ENCODE measurements at regions not wholly inside any gene's neighbourhood (a gene's known extent, or its start where the extent isn't known, plus 50 kb on each side); places are given as distances from the start of the nearest gene placed in this dataset.

DNA sequence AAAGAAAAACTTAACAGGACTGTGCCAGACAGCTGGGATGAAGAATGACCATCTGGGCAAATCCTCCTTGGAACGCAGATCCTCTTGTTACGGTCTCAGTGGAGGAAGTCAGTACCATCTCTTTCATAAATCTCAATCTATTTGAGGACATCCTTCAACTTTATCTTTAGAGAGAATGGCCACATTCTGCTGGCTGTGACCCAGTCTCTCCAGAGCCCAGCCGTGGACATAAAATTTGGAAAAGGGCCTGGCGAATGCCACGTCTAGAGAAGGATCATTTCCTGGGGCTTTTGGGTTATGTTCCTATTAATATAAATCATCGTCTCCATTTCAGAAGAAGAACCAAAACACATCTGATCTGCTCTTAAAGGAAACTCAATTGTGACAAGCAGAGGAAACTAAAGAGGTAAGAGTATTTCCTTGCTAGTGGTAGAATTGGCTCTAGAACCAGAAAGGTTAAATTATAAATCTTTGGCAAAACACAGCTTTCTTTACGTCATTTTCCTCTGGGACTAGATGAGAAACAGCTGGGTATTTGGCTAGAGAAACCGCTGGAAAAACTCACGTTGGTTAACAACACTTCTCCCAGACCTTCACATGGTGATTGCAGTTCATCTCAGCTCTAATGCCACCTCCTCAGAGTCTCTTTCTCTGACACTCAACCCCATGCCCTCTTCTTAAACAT lies 164.7 kb downstream of the CHIC2 start:
- TF ChIP-seq, protein P1, sequence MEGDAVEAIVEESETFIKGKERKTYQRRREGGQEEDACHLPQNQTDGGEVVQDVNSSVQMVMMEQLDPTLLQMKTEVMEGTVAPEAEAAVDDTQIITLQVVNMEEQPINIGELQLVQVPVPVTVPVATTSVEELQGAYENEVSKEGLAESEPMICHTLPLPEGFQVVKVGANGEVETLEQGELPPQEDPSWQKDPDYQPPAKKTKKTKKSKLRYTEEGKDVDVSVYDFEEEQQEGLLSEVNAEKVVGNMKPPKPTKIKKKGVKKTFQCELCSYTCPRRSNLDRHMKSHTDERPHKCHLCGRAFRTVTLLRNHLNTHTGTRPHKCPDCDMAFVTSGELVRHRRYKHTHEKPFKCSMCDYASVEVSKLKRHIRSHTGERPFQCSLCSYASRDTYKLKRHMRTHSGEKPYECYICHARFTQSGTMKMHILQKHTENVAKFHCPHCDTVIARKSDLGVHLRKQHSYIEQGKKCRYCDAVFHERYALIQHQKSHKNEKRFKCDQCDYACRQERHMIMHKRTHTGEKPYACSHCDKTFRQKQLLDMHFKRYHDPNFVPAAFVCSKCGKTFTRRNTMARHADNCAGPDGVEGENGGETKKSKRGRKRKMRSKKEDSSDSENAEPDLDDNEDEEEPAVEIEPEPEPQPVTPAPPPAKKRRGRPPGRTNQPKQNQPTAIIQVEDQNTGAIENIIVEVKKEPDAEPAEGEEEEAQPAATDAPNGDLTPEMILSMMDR (IDR thresholded peaks at IDR 0.05) = no peak
- TF ChIP-seq POLR2A (IDR thresholded peaks at IDR 0.05) = no peak
